GM23248 (cell line): ENCODE measurements at regions not wholly inside any gene's neighbourhood (a gene's known extent, or its start where the extent isn't known, plus 50 kb on each side); places are given as distances from the start of the nearest gene placed in this dataset.

Experiments
- EZH2 ChIP-seq: fragments of 200-600 bp; sonication (generic); IDR thresholded peaks from 2 replicates; pipeline ENCODE4 v1.6.1; 2018; ENCODE audit warnings: antibody characterized with exemption, mild to moderate bottlenecking; ENCODE audit not compliant: insufficient read depth, poor library complexity, severe bottlenecking
- EZH2phosphoT487 ChIP-seq: fragments of 200-600 bp; sonication (generic); IDR thresholded peaks from 2 replicates; pipeline ENCODE4 v1.6.1; 2018; ENCODE audit warnings: antibody characterized with exemption, moderate library complexity, mild to moderate bottlenecking, low read depth; ENCODE audit not compliant: insufficient read depth

GRCh38 chr2:2840681-2841300, 509.7 kb upstream of the MYT1L start:
- no peak for TF ChIP-seq EZH2
- TF ChIP-seq EZH2phosphoT487 = no peak
